ENCODE measurements at regions not wholly inside any gene's neighbourhood (a gene's known extent, or its start where the extent isn't known, plus 50 kb on each side); places are given as distances from the start of the nearest gene placed in this dataset.
"Not testable (repeated sequence)": the region's sequence is repeated elsewhere in the genome, so short reads cannot be mapped to it uniquely, and the experiment has no call there.

DNA sequence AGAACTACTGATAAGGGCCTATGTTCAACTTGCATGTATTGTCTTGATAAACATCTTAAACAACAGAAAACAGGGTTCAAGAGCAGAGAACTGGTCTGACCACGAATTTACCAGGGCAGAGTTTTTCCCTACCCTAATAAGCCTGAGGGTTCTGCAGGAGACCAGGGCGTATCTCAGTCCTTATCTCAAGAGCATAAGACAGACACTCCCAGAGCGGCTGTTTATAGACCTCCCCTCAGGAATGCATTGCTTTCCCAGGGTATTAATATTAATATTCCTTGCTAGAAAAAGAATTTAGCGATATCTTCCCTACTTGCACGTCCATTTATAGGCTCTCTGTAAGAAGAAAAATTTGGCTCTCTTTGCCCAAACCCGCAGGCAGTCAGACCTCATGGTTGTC lies 637.2 kb downstream of the EPM2A start:
- H3K4ac ChIP-seq (replicated peaks; ENCODE audit: insufficient read length, low read depth, low read length); H3K36me3 ChIP-seq (ENCODE audit: control insufficient read depth in 2 of 4, insufficient read depth in 4 of 4, low read length in 3 of 4); H2BK5ac ChIP-seq (ENCODE audit: low read depth, low read length); H3K9me3 ChIP-seq (ENCODE audit: insufficient read depth in 2 of 2, low read depth in 1 of 2, low read length in 1 of 2); H3K27ac ChIP-seq (ENCODE audit: low read depth, low read length); H2BK120ac ChIP-seq (replicated peaks; ENCODE audit: low read depth, low read length); H3K4me2 ChIP-seq (ENCODE audit: insufficient read depth in 1 of 2, low read depth in 2 of 2, low read length in 2 of 2); CTCF ChIA-PET (ENCODE audit: partially characterized antibody); H4K20me1 ChIP-seq (replicated peaks in 1 of 2; ENCODE audit: control insufficient read depth in 1 of 2, insufficient read depth in 2 of 2, low read length in 2 of 2); H4K8ac ChIP-seq (ENCODE audit: extremely low read depth, insufficient read depth, low read length); H3K23me2 ChIP-seq (ENCODE audit: low read depth, low read length); H2AK5ac ChIP-seq (ENCODE audit: low read depth, low read length); H2AFZ ChIP-seq (ENCODE audit: low read length); H3K9ac ChIP-seq (replicated peaks in 1 of 4; ENCODE audit: extremely low read depth in 1 of 4, low read depth in 3 of 4, low read length in 3 of 4); FAIRE-seq; H4K91ac ChIP-seq (replicated peaks; ENCODE audit: insufficient read length, low read length); DNase-seq (ENCODE audit: low read depth in 1 of 2, low spot score in 2 of 2); H2BK15ac ChIP-seq (ENCODE audit: low read length); H3K14ac ChIP-seq (ENCODE audit: insufficient read length); H3K56ac ChIP-seq (replicated peaks; ENCODE audit: insufficient read length, low read depth, low read length); H3K79me2 ChIP-seq (ENCODE audit: control insufficient read depth in 1 of 2, insufficient read depth in 2 of 2, low read length in 2 of 2); H3K4me1 ChIP-seq (replicated peaks in 1 of 4; ENCODE audit: control insufficient read depth in 3 of 4, insufficient read depth in 4 of 4, low read length in 3 of 4); H3K18ac ChIP-seq (ENCODE audit: extremely low read depth, low read length); H2BK12ac ChIP-seq (ENCODE audit: low read depth, low read length); H2BK20ac ChIP-seq (ENCODE audit: low read length); H3K23ac ChIP-seq (ENCODE audit: insufficient read length); H3K79me1 ChIP-seq (ENCODE audit: low read depth, low read length); H4K5ac ChIP-seq (ENCODE audit: insufficient read length, low read depth, low read length); H3K4me3 ChIP-seq (ENCODE audit: extremely low read depth in 1 of 4, insufficient read depth in 2 of 4, low read depth in 3 of 4, low read length in 4 of 4); H3K27me3 ChIP-seq (replicated peaks in 1 of 4; ENCODE audit: control insufficient read depth in 3 of 4, extremely low read depth in 1 of 4, insufficient read depth in 3 of 4, low read length in 3 of 4); POLR2A ChIA-PET (ENCODE audit: partially characterized antibody): not testable (repeated sequence)
- peak in 1 of 2 experiments; percentile 71; a peak in 1 of 3 replicates for TF ChIP-seq EP300 (IDR thresholded peaks at IDR 0.05; ENCODE audit: borderline replicate concordance in 1 of 2, low read depth in 2 of 2, low read length in 2 of 2)
- 90% methylated on average over 6 of the region's 6 CpGs; no CpG with 5 or more reads in 1 of the 2 experiments for WGBS, 2 experiments (ENCODE audit: extremely low coverage in 1 of 2, insufficient coverage in 1 of 2, insufficient read length in 1 of 2, insufficient replicate concordance in 2 of 2, low coverage in 1 of 2, low lambda C conversion rate in 2 of 2, missing lambda C conversion rate in 1 of 2)

Data from H1 (cell line).